Raji (cell line): ENCODE measurements at regions not wholly inside any gene's neighbourhood (a gene's known extent, or its start where the extent isn't known, plus 50 kb on each side); places are given as distances from the start of the nearest gene placed in this dataset.

Experiments
- POLR2A ChIP-seq: IDR thresholded peaks from 2 replicates; pipeline ENCODE4 v1.6.1; 2011; ENCODE audit warnings: low read depth, low read length, control low read depth; ENCODE audit not compliant: insufficient read depth

GRCh38 chr5:125140855-125141254 is 394.4 kb upstream of the ZNF608 start:
- no peak for TF ChIP-seq POLR2A

GRCh38 chr5:125142458-125142857 is 396.0 kb upstream of the ZNF608 start:
- TF ChIP-seq POLR2A, result no peak

- no peak for TF ChIP-seq POLR2A
Measured at GRCh38 chr5:125143011-125143410, 396.6 kb upstream of the ZNF608 start.

- TF ChIP-seq POLR2A, result no peak
Measured at GRCh38 chr5:125148076-125148475, 401.6 kb upstream of the ZNF608 start.

- no peak for TF ChIP-seq POLR2A
Measured at GRCh38 chr5:125148706-125149105, 402.3 kb upstream of the ZNF608 start.

- TF ChIP-seq POLR2A, result no peak
Measured at GRCh38 chr5:125149110-125149509, 402.7 kb upstream of the ZNF608 start.

- TF ChIP-seq POLR2A, result no peak
Measured at GRCh38 chr5:125149527-125149926, 403.1 kb upstream of the ZNF608 start.

GRCh38 chr5:125150041-125150669 is 403.7 kb upstream of the ZNF608 start:
- TF ChIP-seq POLR2A, result no peak

- TF ChIP-seq POLR2A, result no peak
Measured at GRCh38 chr5:125151150-125151900, 404.9 kb upstream of the ZNF608 start.

- TF ChIP-seq POLR2A, result no peak
Measured at GRCh38 chr5:125152044-125152443, 405.6 kb upstream of the ZNF608 start.

- no peak for TF ChIP-seq POLR2A
Measured at GRCh38 chr5:125152461-125153189, 406.2 kb upstream of the ZNF608 start.

- TF ChIP-seq POLR2A, result no peak
Measured at GRCh38 chr5:125153231-125153630, 406.8 kb upstream of the ZNF608 start.

- no peak for TF ChIP-seq POLR2A
Measured at GRCh38 chr5:125154301-125155110, 408.1 kb upstream of the ZNF608 start.

- TF ChIP-seq POLR2A, result no peak
Measured at GRCh38 chr5:125160787-125161502, 414.5 kb upstream of the ZNF608 start.
